ENCODE measurements at regions not wholly inside any gene's neighbourhood (a gene's known extent, or its start where the extent isn't known, plus 50 kb on each side); places are given as distances from the start of the nearest gene placed in this dataset.

DNA sequence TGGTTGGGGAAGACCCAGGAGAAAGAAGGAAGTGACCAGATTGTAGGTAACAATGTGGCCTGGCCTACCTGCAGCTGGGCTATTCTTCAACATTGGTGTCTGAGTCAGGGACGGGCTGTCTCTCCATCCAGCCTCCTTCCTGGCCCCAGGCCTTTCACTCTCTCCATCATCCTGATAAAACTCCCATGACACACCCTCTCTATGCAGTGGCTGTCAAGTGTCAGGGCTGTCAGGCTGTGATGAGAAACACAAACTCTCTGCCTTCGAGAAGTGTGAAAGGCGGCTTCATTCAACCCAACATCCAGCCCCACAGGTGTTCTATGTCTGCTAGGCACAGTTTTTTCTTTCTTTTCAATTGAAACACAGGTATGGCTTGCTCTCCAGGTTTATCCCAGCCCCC is 153.3 kb upstream of the VSTM2B start:
- no peak for DNase-seq (ENCODE audit: low spot score)

DNA sequence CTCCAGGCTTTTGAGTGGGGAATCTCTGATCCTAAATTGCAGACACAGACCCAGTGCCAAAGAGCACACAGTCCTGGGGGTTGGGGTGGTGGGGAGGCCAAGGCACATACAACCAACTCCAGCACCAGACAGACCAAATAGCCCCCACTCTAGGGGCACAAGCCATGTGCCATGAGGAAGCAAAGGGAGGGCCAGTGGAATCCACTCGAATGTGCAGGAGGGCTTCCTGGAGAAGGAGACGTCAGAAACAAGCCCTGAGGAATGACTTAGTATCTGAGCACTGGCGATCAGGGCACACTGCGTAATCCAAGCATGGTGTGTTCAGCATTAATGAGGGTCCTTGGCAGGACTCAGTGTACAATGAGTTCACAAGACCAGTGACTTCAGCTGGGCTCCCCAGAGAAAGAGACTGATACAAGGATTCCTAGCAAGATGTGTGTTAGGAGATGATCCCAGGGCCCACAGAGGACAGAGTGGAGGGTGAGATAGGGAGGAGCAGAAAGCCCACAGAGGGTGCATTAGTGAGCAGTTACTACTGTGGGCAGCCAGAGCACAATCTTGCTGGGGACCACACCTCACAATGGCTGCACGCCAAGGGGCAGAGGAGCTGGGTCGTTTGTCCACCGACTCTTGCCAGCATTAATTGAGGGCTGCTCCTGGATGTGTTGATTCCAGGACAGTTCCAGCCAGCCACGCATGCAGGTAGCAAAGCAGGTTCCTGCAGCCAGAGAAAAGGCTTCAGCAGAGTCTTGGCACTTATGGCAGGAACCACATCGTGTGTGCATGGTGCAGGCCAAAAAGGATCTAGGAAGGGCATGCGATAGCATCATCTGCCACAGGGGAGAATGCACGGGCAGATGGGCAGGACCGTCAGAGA is 152.6 kb upstream of the VSTM2B start:
- DNase-seq (ENCODE audit: low spot score) = no peak

DNA sequence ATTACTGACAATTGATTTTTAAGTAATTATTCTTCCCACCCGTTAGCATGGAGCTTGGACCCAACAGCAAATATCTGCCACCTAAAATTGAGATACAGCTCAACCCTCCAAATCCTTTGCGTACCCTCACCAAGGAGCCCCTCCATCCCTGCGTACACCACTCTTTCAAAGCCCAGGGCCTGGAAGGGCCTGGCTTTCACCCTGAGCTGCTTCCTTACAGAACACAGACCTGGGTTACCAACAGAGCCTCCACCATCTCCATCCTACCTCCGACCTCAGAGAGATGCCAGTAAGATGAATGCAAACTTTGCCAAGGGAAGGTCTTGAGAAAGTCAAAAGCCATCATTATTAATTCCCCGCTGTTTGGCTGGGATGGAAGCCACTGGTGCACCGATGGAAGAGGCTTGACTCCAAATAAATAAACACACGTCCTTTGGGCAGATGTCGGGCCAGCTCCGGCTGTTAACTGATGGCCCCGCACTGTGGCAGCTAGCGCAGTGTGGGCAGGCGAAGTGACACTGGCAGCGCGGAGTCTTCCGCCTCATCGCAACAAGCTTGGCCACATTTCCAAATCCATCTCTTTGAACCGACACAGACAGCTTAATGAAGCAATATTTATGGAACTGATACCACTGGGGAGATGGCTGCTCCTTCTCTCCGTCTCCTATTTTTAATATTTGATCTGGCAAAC is 150.2 kb upstream of the VSTM2B start:
- no peak for DNase-seq (ENCODE audit: low spot score)

DNA sequence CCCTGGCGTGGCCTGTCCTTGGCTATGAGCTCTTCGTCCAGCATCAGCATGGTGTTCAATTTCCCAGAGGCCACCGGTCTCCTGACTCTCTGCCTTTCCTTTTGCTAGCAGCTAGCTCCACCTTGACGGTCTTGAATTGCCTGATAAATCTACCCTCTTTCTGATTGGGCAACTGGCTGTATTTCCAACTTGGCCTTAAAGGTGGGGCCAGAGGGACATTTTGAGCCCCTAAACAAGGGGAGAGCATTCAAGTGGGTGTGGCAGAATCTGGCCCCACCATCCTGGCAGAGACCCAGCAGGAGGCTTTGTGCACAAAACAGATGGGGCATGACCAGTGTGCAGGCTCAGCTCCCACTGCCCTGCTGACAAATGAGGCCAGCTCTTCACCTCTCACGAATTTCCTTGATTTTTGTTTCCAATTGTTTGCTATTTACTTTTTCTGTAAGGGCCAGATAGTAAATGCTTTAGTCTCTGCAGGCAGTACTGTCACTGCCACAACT is 148.9 kb upstream of the VSTM2B start:
- no peak for DNase-seq (ENCODE audit: low spot score)

DNA sequence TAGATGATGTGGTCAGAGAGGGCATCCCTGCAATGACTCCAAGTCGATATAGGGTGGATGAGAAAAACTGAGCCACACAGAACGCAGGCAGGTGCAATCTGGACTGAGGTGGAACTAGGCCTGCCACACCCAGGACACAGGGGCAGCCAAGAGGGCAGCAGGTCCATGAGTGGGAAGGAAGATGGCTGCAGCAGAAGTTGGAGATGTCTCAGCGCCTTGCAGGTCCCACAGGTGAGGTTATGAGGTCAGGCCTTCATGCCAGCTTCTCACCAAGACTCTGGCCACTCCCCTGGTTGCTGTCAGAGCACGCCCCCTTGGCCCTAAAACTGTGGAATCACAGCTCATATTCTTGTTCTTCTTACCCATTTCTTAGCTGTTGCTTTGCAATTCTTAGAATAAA is 147.7 kb upstream of the VSTM2B start:
- DNase-seq (ENCODE audit: low spot score) = no peak

DNA sequence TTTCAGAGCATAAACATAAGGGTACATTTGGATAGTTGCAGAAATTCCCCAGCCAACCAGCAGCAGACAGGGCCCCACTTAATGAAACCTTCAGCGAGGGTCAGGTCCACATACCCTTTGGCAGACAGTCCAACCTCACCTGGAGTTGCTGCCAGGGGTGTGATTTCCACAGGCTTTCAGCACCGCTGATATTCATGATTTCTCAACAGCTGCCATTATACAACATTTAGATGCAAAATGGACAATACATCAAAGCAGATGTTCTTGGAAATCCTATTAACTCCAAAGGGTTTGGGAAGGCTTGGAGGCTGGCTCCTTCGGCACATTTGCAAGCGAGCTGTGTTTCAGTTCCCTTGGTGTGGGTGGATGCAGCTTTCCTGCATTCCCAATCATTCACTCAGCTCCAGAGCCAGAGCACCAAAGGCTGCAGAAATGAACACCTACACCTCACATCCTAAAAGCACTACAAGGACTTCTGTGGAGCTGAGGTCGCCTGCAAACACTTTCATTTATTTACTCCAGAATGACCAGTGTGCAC is 147.2 kb upstream of the VSTM2B start:
- no peak for DNase-seq (ENCODE audit: low spot score)

DNA sequence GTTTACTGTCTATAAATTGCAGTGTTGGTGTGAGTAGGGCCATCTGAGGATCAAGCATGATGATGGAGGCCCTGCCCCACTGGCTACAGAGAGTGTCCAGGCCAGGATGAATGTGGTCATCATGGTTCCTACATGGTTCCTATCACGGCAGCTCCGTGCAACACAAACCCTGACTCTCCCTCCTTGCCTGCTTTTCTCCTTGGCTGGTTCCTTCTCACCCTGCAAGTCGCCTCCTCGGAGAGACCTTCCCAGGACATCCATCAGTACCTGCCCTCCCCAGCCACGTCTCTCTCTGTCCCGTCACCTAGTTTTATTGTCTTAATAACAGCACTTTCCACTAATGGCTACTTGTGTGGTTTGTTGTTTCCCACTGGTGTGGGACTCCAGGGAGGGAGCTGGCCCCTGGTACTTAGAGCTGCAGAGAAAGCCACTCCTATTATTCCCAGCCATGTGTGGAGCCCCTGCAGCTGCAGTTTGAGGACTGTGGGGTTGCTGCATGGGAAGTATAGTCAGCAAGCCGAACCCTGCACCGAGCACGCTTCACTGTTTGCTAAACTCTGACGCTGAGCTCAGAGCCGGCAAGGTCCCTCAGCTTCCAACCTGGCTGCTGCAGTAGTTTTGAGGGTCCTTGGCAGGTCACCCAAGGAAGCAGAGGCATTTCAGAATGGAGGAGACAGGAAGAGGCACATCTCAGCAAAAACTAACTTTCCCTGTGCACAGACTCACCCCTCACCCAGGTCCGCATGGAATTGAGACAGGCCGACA is 146.4 kb upstream of the VSTM2B start:
- DNase-seq (ENCODE audit: low spot score) = no peak

DNA sequence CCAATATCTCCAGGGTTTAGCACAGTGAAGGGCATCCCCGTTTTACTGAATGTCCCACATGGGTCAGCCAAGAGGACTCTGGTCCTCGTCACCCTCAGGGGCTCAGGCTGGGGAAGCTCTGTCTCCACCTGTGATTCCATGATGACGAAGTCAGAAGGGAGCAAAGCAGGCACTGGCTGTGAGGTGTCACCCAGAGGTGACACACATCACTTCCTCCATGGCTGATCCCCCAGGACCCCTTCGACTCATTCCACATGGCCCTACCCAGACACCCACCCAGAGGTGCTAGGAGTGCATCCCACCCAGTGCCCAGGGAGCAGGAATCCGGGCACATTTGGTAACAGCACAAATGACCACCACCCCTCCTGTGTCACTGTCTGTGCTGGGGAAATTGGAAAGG is 145.2 kb upstream of the VSTM2B start:
- DNase-seq (ENCODE audit: low spot score) = no peak

DNA sequence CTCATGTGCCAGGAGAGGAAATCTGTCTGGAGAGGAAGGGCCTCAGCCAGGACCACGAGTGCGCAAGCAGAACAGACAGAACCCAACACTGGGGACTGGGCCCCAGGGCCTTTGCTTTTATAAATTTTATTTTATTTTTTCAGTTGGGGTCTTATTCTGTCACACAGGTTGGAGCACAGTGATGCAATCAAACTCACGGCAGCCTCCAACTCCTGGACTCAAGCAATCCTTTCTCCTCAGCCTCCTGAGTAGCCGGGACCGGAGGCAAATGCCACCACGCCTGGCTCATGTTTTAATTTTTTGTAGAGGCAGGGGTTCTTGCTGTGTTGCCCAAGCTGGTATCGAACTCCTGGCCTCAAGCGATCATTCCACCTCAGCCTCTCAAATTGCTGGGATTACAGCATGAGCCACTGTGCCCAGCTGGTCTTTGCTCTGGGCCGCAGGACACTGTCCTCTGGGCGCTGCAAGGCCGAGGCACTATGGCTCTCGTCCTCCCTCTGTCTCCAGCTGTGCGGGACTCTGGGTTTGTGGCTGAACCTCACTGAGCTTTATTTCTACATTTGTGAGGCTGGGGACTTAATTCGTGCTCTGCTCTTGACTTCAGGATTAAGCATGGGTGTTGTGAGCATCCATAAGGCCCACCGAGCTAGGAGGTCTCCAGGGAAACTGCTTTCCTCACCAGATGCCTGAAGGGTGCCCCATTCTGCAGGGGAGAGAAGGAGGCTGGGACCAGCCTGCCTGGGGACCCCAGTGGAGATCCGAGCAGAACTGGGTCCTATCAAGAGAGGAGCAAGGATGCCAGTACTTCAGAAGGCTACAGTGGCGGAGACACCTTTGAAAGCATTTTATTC is 144.2 kb upstream of the VSTM2B start:
- DNase-seq (ENCODE audit: low spot score) = no peak

DNA sequence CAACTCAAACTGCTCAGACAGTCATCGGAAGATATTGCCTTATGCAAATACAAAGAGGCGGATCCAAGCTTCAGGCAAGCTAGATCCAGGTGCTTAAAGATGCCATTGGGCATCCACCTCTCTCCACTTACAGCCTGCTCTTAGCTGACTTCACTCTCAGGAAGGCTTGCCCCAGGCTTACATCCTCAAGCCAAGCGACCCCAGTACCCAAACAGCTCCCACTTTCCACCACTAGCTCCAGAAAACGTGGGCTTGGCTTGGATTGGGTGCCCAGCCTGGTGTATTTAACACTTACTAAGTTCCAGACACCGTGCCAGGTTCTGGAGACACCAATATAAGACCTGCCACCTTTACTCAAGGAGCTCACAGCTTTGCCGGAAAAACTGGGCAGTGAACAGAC is 142.1 kb upstream of the VSTM2B start:
- no peak for DNase-seq (ENCODE audit: low spot score)

DNA sequence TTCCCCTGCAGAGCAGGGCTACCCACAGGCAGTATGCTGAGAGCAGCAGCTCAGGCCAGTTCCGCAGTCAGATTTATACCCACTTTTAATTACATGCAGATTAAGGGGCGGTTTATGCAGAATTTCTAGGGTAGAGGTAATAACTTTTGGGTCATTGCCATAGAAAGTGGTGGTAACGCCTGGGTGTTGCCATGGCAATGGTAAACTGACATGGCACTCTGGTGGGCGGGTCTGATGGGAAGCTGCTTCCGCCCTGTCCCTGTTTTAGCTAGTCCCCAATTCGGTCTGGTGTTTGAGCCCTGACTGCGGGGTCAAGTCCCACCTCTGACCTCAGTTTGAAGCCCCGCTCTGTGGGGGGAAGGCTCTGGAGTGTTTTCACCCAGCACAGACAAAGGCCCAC is 141.1 kb upstream of the VSTM2B start:
- no peak for DNase-seq (ENCODE audit: low spot score)

DNA sequence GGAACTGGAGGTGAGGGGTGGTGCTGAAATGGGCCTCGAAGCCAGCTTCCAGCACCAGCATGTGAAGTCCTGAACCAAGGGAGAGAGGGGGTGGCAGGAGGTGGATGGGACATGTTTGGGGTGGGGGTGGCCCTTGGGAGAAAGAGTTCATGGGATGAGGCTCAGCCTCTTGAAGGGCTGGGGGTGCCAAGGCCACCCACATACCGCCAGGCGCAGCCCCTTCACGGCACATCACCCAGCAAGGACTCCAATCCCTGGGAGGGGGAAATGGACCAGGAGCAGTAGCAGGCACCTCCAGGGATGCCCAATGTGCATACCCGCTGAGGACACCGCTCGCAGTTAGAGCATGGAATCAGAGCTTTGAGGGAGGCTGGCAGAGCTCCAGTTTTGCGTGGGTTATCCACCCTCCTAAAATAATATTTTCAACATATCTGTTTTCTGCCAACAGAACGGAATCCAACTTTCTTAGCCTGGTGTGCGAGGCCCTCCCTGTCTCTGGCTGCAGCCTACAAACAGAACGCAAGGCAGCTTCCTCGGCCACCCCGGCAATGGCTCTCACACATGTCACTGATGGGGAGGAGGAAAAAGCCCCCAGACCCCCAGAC is 140.5 kb upstream of the VSTM2B start:
- DNase-seq (ENCODE audit: low spot score) = no peak

DNA sequence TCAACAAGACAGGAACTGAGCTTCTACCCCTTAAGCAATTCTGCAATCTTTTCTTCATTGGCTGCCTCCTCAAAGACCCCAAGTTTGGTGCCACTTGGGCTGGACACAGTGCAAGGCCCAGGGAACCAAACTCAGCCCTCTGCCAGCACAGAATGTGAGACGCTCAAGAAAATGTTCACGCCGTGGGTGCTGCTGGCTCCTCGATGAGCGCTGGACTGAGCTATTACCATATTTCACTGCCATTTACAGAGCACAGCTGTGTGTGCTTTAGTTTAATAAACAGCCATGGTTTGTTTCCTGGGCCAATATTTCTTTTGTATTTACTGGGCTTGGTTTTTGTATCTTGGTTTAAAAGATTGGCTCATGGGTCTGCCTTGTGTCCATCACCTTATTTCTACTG is 138.8 kb upstream of the VSTM2B start:
- DNase-seq (ENCODE audit: low spot score) = no peak

DNA sequence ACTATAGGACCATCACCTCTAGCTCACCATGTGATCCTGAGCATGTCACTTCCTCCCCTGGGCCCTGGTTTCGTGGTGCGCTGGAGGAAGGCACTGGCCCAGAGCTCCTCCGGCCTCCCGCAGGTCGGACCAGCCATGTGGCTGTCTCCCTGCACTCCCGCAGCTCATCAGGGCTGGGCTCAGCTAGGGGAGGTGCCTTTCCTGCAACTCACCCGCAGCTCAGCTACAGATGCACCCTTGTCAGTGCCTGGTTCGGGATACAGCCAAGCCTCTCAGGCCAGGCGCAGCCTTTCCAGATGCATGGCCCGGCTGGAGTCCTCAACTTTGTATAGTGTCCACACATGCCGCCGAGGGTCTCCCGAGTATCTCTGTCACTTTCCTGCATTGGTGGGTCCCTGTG is 138.2 kb upstream of the VSTM2B start:
- no peak for DNase-seq (ENCODE audit: low spot score)

DNA sequence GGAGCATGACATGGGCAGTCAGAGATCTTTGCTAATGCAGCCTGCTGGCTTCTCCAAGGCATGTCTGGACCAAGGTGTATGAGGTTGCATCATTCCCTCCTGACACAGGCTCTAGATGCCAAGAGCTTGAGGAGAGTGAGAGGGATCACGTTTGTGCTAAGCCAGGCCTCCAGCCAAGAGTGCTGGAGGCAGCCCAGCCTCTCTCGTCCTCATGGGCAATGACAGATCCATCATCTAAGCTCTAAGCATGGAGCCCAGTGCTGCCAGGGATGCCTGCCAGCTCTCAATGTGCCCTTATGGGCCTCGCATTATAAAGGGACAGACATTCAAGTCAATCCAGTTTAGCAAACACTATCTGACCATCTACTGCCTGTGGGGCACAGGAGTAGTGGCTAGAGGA is 136.3 kb upstream of the VSTM2B start:
- no peak for DNase-seq (ENCODE audit: low spot score)

DNA sequence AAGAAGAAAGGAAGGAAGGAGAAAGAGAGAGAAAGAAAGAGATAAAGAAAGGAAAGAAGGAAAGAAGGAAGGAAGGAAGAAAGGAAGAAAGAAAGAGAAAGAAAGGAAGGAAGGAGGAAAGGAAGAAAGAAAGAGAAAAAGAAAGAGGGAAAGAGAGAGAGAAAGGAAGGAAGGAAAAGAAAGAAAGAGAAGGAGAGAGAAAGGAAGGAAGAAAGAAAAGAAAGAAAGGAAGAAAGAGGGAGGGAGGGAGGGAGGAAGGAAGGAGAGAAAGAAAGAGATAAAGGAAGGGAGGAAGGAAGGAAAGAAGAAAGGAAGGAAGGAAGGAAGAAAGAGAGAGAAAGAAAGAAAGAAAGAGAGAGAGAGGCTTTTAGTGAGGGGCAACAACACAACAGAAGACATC is 135.1 kb upstream of the VSTM2B start:
- no peak for DNase-seq (ENCODE audit: low spot score)

DNA sequence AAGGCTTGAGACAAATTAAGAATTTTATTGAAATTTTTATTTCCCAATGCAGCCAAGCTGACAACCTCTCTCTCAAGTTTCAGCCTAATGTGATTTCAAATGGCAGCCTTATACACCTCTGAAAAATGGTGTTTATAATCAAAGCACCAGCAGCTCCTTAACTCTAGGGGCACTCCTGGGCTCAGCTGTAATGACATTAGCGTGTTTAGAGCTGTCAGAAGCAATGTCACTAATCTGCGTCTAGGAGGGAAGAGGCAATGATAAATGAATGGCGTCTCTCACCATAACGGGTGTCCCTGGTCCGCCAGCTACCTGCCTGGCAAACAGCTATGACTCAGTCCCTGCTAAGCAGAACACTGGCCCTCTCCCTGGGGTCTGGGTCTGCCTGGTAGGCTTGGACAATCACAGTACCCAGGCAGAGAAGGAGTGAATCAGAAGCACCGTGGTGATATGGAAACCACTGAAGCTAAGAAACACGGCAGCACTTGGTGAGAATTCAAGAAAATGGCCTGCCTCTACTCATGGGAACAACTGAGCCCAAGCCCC is 131.8 kb upstream of the VSTM2B start:
- no peak for DNase-seq (ENCODE audit: low spot score)

DNA sequence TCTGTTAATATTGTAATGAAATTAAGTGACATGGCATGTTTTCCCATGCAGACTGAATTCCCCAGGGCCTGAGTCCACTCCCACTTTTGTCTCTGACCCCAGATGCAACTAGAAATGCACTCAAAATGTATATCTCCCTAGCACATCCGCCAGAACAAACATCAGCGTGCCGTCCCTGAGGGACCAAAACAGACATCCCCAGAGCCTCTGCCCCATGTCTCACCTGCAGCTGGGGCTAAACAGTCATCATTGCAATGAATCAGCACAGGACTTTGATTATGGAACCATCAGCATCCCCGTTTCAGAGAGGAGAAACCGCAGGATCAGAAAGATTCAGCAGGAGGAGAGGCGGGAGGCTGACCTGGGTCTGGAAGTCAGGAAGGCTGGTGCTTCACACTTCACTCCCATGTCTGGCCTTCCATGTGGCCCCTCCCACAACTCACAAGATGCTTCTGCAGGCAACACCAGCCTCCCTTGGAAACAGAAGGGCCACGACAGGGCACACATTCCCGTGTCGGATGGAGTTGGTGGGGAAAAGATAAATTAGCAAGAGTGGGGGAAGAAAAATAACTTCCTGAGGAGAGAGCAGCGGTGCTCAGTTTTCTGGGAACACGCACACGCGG is 130.6 kb upstream of the VSTM2B start:
- no peak for DNase-seq (ENCODE audit: low spot score)

DNA sequence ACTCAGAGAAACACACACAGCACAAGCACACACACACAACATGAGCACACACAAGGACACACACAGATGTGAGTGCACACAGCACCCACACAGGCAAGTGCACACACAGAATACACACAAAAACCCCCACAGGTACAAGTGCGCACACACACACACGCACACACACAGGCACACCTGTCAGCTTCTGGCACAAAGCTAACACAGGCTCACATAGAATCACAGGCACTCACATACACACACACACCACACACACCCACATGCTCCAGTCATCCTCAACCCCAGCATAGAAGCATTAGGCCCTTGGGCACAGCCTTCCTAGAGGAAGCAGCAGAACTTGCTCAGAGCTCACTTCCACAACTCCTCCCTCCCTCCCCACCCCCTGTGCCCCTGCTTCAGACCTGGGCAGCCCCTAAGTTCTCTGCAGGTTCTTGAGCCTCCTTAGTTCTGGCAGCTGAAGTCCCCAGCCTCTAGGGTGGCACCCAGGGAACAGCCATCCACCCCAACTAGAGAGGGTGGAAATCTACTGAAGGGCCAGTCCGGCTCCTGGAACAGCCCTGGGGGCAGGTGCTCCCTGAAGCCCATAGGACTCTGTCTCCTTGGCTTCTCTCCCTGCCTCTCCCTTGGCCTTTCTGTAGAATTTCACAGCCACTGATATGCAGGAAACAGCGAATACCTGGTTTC is 129.9 kb upstream of the VSTM2B start:
- DNase-seq (ENCODE audit: low spot score) = no peak

DNA sequence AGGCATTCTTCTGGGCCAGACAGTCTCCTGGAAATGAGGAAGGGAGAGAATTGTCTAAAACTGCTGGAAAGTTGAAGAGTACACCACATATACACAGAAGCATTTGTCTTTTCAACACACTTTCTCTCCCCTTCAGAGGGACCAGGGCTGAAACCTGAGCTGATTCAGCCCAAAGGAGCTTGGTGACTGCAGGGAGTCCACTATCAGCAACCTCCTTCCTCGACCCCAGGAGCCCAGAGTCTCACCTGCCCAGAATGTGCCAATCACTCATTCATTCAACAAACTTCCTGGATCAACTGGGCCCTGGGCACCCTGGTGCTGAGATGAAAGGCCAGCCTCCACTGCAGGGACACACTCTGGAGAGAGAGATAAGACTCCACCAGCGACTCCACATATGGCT is 128.9 kb upstream of the VSTM2B start:
- no peak for DNase-seq (ENCODE audit: low spot score)

Data from iPS-NIHi11 (cell line).